Gastrocnemius medialis (tissue), 4 donors: ENCODE measurements at regions not wholly inside any gene's neighbourhood (a gene's known extent, or its start where the extent isn't known, plus 50 kb on each side); places are given as distances from the start of the nearest gene placed in this dataset.
A peak's percentile ranks its signal among the peaks of the same experiment; 100 is the strongest.

Source experiments
- ATAC-seq, 2 donors: fragments of 150-250 bp; one replicate each; pipeline ENCODE4 v1.9.1; 2016
- DNase-seq, 2 donors: peaks; one replicate each; pipeline ENCODE4 v3.0.0-alpha.2; 2019
- H3K27ac ChIP-seq, 4 donors: fragments of 200-600 bp; sonication (generic); 1 replicate in 1 of 4; 2 replicates in 3 of 4; pipeline ENCODE4 v1.5.1; 2016 to 2018; ENCODE audit warnings: mild to moderate bottlenecking in 2 of 4, moderate library complexity in 1 of 4
- H3K27me3 ChIP-seq, 3 donors: fragments of 200-600 bp; sonication (generic) in 2 of 3; 1 replicate in 1 of 3; 2 replicates in 2 of 3; pipeline versions ENCODE4 v1.5.1 to v1.6.0; 2016 to 2019; ENCODE audit warnings: mild to moderate bottlenecking in 1 of 3, moderate library complexity in 1 of 3
- H3K36me3 ChIP-seq, 2 donors: fragments of 200-600 bp; sonication (generic) in 1 of 2; one replicate each; pipeline ENCODE4 v1.5.1; 2017 to 2018
- H3K4me1 ChIP-seq, 2 donors: fragments of 200-600 bp; sonication (generic) in 1 of 2; one replicate each; pipeline ENCODE4 v1.5.1; 2016 to 2017; ENCODE audit warnings: mild to moderate bottlenecking in 2 of 2
- H3K4me3 ChIP-seq, 4 donors: fragments of 200-600 bp; sonication (generic) in 3 of 4; 1 replicate in 1 of 4; 2 replicates in 3 of 4; pipeline ENCODE4 v1.5.1; 2016 to 2019; ENCODE audit warnings: mild to moderate bottlenecking in 2 of 4
- H3K9me3 ChIP-seq, 3 donors: fragments of 200-600 bp; sonication (generic) in 2 of 3; 1 replicate in 1 of 3; 2 replicates in 2 of 3; pipeline ENCODE4 v1.5.1; 2016 to 2019
- POLR2A ChIP-seq, 2 donors: fragments of 450-650 bp; IDR thresholded peaks; one replicate each; pipeline ENCODE4 v1.6.1; 2017; ENCODE audit warnings: antibody characterized with exemption in 2 of 2, mild to moderate bottlenecking in 2 of 2, moderate library complexity in 2 of 2
- in situ Hi-C, 4 donors: fragments of 200-750 bp; cut with MboI; loops; one replicate each; pipeline versions ENCODE4 v1.15.0 to v1.8.0; 2017; ENCODE audit warnings: low sequenced_read_pairs in 4 of 4
- intact Hi-C: fragments of 100-400 bp; cut with DNase I; formaldehyde crosslinking; loops from one replicate; pipeline ENCODE4 v1.15.1; 2023; ENCODE audit warnings: low total_unique reads
- TF ChIP-seq, protein P1 (sequence below), 5 experiments: fragments of 450-650 bp in 3 of 5; fragments of 200-600 bp in 2 of 5; sonication (generic) in 2 of 5; IDR thresholded peaks in 4 of 5; conservative IDR thresholded peaks in 1 of 5; 1 replicate in 4 of 5; 2 replicates in 1 of 5; pipeline ENCODE4 v1.5.1; 2016 to 2019; ENCODE audit warnings: antibody characterized with exemption in 5 of 5, mild to moderate bottlenecking in 3 of 5, moderate library complexity in 3 of 5

DNA sequence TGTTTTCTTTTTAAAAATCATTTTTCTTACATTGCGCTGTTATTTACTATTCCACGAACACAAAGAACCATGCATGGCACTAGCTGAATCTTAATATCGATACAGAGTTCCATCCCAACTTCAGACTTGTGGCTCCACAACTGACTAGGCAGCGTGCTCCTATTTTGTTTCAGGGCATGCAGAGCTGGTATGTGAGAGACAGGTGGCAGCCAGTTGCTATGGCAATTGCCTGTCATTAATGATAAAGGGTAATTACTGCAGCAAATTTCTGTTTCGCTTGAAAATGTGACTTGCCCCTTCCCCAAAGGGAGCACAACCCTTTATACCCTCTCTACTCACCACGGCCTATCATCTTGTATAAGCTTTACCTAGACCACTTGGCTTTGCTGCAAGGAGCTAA lies 113.1 kb upstream of the G2E3 start:
- Histone ChIP-seq H3K4me3 (no peak overlapping the region), H3K9me3 (no peaks in the 10 kb centered on the region), H3K4me1 (peaks cover 1 to 10% of the 10 kb centered on the region in 2 donors), H3K36me3 (no peaks in the 10 kb centered on the region), H3K27me3 (no peaks in the 10 kb centered on the region), H3K27ac (no peak overlapping the region)
- TF ChIP-seq, protein P1, sequence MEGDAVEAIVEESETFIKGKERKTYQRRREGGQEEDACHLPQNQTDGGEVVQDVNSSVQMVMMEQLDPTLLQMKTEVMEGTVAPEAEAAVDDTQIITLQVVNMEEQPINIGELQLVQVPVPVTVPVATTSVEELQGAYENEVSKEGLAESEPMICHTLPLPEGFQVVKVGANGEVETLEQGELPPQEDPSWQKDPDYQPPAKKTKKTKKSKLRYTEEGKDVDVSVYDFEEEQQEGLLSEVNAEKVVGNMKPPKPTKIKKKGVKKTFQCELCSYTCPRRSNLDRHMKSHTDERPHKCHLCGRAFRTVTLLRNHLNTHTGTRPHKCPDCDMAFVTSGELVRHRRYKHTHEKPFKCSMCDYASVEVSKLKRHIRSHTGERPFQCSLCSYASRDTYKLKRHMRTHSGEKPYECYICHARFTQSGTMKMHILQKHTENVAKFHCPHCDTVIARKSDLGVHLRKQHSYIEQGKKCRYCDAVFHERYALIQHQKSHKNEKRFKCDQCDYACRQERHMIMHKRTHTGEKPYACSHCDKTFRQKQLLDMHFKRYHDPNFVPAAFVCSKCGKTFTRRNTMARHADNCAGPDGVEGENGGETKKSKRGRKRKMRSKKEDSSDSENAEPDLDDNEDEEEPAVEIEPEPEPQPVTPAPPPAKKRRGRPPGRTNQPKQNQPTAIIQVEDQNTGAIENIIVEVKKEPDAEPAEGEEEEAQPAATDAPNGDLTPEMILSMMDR (IDR thresholded peaks at IDR 0.05 in 4 of 5, conservative IDR thresholded peaks at IDR 0.05 in 1 of 5), result no peak
- no peak for TF ChIP-seq POLR2A (IDR thresholded peaks at IDR 0.05)
- ATAC-seq (no peak), DNase-seq (no peak)
- intact Hi-C loops (no loop called here), in situ Hi-C loops (no loop called here)

DNA sequence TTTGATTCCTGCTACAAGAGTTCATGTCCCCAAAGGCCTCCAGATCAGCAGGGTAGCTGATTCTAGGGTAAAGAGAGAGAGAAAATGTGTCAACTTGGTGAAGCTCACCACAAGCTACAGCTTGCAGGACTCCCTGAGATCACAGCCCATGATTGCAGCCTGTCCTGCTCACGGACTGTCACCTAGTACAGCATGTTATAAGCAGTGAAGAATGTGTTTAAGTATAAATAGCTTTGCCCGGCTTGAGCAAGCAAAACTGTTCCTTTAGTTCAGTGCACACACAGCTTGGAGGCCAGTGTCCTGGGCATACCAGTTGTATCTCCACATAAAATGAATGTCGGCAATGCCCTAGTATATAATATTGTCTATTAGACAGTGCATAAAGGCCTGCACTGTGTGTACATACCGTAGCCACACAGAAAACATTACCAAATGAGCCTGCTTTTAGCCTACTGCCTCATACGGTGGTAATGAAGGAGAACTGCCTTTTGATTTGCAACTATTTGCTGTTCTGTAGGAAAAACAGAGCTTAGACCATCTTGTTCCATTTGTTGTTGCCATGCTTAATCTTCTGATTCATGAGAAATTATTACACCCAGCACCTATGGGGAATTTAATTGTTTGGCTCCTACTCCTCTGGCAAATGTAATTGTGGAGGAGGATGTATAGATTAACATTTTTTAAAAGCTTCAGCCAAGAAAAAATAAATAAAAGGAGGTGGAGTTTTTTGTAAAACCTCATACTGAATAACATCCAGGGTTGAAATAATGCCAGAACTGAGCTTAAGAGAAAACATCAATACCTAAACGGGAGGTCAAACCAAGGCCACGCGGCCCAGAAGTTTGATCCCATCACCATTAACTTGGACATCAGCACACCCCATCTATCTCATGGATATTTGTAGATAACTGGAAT lies 108.1 kb upstream of the G2E3 start:
- Histone ChIP-seq H3K27ac (no peak overlapping the region), H3K4me1 (peaks cover 5 to 15% of the 10 kb centered on the region in 2 donors), H3K9me3 (no peaks in the 10 kb centered on the region), H3K36me3 (no peaks in the 10 kb centered on the region), H3K4me3 (no peak overlapping the region), H3K27me3 (no peaks in the 10 kb centered on the region)
- DNase-seq (peak in 1 of 2 donors; percentile 15), ATAC-seq (peak; percentile 84 to 89)
- TF ChIP-seq POLR2A (IDR thresholded peaks at IDR 0.05), result no peak
- TF ChIP-seq, protein P1 (IDR thresholded peaks at IDR 0.05 in 4 of 5, conservative IDR thresholded peaks at IDR 0.05 in 1 of 5), result no peak
- intact Hi-C loops (no loop called here), in situ Hi-C loops (no loop called here)

DNA sequence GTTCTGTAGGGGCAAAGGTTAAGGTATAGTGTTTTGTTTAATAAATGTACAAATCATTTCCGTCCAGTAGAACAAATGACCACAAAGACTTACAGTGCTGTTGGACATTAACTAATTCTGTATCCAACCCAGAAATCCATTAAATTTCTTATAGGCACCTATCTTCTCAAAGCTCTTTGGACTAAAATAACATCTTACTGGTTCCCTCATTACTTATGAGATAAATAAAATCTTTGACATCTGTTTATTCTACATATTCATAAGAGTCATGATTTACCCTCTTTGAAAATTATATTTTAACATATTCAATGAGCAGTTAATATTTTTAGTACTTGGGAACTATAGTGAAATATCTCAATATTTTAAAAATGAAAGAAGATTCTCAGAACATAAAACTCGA lies 102.7 kb upstream of the G2E3 start:
- Histone ChIP-seq H3K27me3 (no peaks in the 10 kb centered on the region), H3K36me3 (no peaks in the 10 kb centered on the region), H3K27ac (no peak overlapping the region), H3K4me3 (no peak overlapping the region), H3K4me1 (peaks cover 0 to under 1% of the 10 kb centered on the region in 2 donors), H3K9me3 (no peaks in the 10 kb centered on the region)
- intact Hi-C loops (no loop called here), in situ Hi-C loops (no loop called here)
- TF ChIP-seq POLR2A (IDR thresholded peaks at IDR 0.05), result no peak
- TF ChIP-seq, protein P1 (IDR thresholded peaks at IDR 0.05 in 4 of 5, conservative IDR thresholded peaks at IDR 0.05 in 1 of 5), result no peak
- no peak for ATAC-seq
- no peak for DNase-seq

DNA sequence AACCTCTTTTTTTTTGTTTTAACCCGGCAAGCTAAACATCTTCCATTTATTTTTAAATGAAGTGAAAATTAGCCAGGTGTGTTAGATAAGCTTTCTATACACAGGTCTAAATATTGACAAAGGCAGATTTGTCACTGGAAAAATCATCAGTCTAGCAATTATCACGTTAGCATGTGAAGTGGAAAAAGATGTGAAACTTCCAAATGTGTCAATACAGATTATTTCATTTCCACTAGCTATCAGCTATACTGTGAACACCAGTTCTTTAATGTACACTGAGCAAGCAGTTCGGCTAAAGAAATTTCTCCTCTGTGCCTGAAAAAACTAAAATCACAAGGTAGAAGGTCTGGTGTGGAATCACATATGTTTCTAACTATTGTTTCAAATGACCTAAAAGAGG lies 96.6 kb upstream of the G2E3 start:
- Histone ChIP-seq H3K27ac (no peak overlapping the region), H3K4me3 (no peak overlapping the region), H3K36me3 (no peaks in the 10 kb centered on the region), H3K4me1 (no peaks in the 10 kb centered on the region), H3K9me3 (no peaks in the 10 kb centered on the region), H3K27me3 (no peaks in the 10 kb centered on the region)
- in situ Hi-C loops, result no loop called here
- intact Hi-C loops, result no loop called here
- ATAC-seq (no peak), DNase-seq (no peak)
- TF ChIP-seq, protein P1 (IDR thresholded peaks at IDR 0.05 in 4 of 5, conservative IDR thresholded peaks at IDR 0.05 in 1 of 5), result no peak
- TF ChIP-seq POLR2A (IDR thresholded peaks at IDR 0.05), result no peak
